Inflammatory macrophage treated with lipopolysaccharide for 1 hour (primary cell): ENCODE measurements at regions not wholly inside any gene's neighbourhood (a gene's known extent, or its start where the extent isn't known, plus 50 kb on each side); places are given as distances from the start of the nearest gene placed in this dataset.
A peak's percentile ranks its signal among the peaks of the same experiment; 100 is the strongest.
"Not testable (repeated sequence)": the region's sequence is repeated elsewhere in the genome, so short reads cannot be mapped to it uniquely, and the experiment has no call there.

Experiments used
- DNase-seq, 2 donors: peaks; one replicate each; pipeline ENCODE4 v3.0.0-alpha.2; 2020 to 2022

GRCh38 chr1:37162059-37162458 is 127.7 kb upstream of the GRIK3 start:
- DNase-seq = no peak

DNA sequence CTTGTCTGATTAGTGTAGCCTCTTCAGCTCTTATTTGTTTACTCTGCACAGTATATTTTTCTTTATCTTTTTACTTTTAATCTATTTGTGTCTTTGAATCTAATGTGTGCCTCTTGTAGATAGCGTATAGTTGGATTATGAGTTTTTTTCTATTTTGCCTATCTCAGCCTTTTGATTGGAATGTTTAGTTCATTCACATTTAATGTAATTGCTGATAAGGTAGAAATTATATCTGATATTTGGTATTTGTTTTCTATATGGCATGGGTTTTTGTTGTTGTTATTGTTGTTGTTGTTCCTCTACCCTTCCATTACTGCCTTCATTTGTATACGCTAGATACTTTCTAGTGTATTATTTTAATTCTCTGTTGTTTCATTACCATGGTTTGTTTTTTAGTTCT is 131.7 kb upstream of the GRIK3 start:
- no peak for DNase-seq

DNA sequence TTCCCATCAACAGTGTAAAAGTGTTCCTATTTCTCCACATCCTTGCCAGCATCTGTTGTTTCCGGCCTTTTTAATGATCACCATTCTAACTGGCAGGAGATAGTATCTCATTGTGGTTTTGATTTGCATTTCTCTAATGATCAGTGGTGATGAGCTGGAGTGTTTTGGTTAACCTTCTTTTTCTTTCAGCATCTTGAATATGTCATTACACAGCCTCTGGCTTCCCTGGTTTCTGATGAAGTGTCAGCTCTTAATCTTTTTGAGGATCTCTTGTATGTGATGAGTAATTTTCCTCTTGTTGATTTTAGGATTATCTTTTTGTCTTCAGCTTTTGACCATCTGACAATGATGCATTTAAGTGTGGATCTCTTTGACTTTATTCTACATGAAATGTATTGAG is 133.2 kb upstream of the GRIK3 start:
- no peak for DNase-seq

GRCh38 chr1:37169241-37169640 is 134.9 kb upstream of the GRIK3 start:
- DNase-seq = no peak

- DNase-seq = no peak
Measured at GRCh38 chr1:37169743-37170275, 135.5 kb upstream of the GRIK3 start.

GRCh38 chr1:37171691-37172090 is 137.4 kb upstream of the GRIK3 start:
- DNase-seq = no peak

- DNase-seq = no peak
Measured at GRCh38 chr1:37174341-37174740, 140.0 kb upstream of the GRIK3 start.

DNA sequence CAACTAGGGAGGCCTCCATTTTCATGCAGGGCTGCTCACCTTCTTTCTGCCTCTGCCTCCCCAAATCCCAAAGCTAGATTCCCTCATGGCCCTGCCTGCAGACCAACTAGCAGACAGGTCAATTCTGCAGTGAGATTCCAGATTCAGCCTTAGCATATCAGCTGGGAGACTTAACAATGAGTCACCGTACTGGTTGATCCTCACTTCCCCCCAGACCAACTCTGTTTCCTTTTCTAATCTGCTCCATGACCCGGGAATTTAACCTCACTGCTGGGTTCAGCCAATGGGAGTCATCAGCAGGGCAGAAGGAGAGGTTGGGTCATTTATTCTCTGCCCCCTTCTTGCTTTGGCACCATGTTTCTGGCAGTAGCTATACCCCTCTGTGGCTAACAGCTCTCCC is 140.6 kb upstream of the GRIK3 start:
- no peak for DNase-seq

- no peak for DNase-seq
Measured at GRCh38 chr1:37175666-37176215, 141.4 kb upstream of the GRIK3 start.

- DNase-seq = no peak
Measured at GRCh38 chr1:37176269-37176668, 142.0 kb upstream of the GRIK3 start.

DNA sequence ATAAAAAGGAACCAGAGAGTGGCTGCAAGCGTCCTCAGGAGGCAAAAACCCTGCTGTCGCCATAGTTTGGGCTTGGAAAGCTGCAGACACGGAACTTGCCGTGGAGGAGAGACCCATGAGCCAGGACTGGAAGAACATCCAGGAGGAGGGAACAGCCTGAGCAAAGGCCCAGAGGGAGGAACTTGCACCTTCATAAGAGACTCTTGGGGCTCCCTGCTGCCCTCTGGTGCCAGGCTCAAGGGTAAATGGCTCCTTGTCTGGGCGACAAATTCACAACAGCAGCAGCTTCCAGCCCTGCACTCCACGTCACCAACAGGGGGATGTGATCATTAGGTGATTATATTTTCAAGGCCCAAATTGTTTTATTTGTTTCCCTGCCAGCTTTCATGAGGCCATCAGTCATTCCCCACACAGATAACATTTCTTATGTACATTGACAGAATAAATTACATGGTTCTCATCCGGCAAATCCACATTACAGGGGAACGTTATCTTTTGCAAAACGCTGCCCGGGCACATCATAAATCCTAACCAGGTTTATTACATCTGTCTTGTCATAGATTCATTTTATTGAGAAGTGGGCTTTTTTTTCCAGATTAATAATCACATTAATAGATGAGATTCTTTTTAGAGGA is 143.0 kb upstream of the GRIK3 start:
- peak; percentile 16 to 45 for DNase-seq

DNA sequence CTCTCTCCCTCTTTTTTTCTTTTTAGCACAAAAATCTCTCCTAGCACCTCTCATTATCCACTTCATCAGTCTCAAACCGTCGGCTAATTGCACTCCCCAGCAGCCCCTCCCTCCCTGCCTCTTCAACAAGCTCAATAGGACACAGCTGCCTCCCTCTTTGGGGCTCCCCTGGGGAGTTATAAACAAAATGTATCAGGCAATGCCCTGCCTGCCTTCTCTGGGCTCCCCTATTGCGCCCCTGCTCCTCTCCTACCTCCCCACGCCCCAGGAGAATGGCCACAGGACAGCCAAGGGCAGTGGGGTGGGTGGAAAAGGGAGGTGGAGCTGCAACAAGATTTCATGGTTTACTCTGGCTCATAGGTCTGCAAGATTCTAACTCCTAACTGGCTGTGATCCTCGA is 147.1 kb upstream of the GRIK3 start:
- DNase-seq = no peak

DNA sequence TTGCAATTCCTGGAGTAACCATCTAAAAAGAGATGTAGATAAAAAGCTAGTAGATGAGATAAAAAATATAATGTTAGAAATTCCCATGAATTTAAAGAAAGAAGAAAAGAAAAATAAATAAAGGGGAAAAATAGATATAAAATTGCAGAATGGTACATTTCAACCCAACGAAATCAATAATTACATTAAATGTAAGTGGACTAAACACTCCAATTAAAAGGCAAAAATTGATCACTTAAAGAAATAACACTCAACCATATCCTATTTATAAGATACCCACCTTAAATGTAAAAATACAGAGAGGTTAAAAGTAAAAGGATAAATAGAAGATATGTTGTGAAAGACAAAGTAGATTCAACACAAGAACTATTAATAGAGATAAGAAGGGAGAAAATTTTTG is 150.5 kb upstream of the GRIK3 start:
- DNase-seq = no peak

GRCh38 chr1:37186246-37186756 is 152.0 kb upstream of the GRIK3 start:
- DNase-seq = no peak

- DNase-seq = no peak
Measured at GRCh38 chr1:37189111-37189510, 154.8 kb upstream of the GRIK3 start.

- DNase-seq = no peak
Measured at GRCh38 chr1:37197411-37197810, 163.1 kb upstream of the GRIK3 start.

- not testable (repeated sequence) for DNase-seq
Measured at GRCh38 chr1:37214305-37214704, 180.0 kb upstream of the GRIK3 start.

- no peak for DNase-seq
Measured at GRCh38 chr1:37233606-37234005, 199.3 kb upstream of the GRIK3 start.

GRCh38 chr1:37234941-37235418 is 200.7 kb upstream of the GRIK3 start:
- DNase-seq = no peak

- DNase-seq = no peak
Measured at GRCh38 chr1:37237948-37238347, 203.6 kb upstream of the GRIK3 start.

DNA sequence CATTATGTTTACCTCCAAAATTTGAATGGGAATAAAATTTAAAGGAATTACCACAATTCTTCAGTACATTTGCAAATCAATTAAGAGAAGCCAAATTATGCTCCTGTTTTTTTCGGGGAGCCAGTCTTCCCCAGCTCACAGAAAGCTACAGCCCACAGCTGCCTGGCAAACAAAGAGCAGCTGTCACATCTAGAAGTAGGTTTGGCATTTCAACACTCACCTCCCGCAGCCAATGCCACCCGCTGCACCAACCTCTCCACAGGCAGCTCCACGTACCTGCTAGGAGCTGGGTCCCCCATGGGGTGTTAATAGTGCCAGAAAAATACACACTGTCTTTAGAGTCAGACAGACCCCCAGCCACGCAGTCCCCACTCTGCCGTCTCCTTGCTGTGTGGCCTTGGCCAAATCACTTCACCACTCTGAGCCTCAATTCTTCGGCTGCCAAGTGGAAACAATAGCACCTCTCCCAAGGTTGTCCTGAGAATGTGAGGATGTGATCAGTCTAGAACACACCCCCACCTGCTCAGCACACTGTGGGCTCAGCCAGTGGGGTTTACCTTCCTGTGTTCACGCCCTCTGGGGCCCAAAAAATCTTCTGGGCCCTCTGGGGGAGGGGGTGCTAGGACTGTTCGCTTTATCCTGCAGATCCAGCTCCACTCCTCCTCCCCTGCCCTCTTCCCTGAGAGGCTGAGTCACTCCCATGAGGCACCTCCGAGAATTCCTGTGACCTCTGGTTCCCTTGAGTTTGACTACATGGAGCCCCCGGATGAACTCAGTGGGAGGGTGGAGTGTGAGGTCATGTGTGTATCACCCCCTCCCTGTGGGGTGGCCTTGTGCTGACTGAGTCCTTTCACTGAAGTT is 204.3 kb upstream of the GRIK3 start:
- DNase-seq = no peak

- DNase-seq = no peak
Measured at GRCh38 chr1:37239225-37239740, 205.0 kb upstream of the GRIK3 start.

- no peak for DNase-seq
Measured at GRCh38 chr1:37240897-37241296, 206.6 kb upstream of the GRIK3 start.
